ENCODE measurements at regions not wholly inside any gene's neighbourhood (a gene's known extent, or its start where the extent isn't known, plus 50 kb on each side); places are given as distances from the start of the nearest gene placed in this dataset.

DNA sequence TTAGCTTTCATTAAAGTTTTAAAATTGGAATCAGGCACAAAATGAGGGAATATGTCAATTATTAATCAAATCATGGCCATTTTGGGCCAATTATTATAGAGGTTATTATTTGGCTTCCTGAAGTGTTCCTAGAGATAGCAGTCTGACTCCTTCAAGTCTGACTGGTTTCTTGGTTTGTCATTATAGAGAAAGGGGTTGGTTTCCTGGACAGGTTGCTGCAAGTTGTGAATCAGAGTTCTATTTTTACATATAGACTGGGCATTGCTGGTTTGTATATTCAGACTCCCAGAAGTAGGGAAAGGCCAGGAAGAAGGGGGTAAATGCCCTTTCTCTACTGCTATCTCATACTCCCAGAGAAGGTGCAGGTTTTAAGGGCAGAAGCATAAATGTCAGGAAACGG, 121.4 kb upstream of the CEP162 start:
- TF ChIP-seq POLR2A (IDR thresholded peaks at IDR 0.05): no peak
- TF ChIP-seq, protein P1, sequence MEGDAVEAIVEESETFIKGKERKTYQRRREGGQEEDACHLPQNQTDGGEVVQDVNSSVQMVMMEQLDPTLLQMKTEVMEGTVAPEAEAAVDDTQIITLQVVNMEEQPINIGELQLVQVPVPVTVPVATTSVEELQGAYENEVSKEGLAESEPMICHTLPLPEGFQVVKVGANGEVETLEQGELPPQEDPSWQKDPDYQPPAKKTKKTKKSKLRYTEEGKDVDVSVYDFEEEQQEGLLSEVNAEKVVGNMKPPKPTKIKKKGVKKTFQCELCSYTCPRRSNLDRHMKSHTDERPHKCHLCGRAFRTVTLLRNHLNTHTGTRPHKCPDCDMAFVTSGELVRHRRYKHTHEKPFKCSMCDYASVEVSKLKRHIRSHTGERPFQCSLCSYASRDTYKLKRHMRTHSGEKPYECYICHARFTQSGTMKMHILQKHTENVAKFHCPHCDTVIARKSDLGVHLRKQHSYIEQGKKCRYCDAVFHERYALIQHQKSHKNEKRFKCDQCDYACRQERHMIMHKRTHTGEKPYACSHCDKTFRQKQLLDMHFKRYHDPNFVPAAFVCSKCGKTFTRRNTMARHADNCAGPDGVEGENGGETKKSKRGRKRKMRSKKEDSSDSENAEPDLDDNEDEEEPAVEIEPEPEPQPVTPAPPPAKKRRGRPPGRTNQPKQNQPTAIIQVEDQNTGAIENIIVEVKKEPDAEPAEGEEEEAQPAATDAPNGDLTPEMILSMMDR (IDR thresholded peaks at IDR 0.05): no peak
